Heart right ventricle (tissue), 16 donors: ENCODE measurements at regions not wholly inside any gene's neighbourhood (a gene's known extent, or its start where the extent isn't known, plus 50 kb on each side); places are given as distances from the start of the nearest gene placed in this dataset.

ENCODE experiments used
- ATAC-seq, 8 donors: fragments of 200-7000 bp; cut with Tn5 transposase; one replicate each; pipeline ENCODE4 v1.9.1; 2020; ENCODE audit warnings: mild to moderate bottlenecking in 8 of 8, moderate library complexity in 8 of 8, moderate number of reproducible peaks in 1 of 8
- DNase-seq, 2 donors: peaks; one replicate each; pipeline ENCODE4 v3.0.0-alpha.2; 2020
- H3K27ac ChIP-seq, 10 donors: fragments of 200-600 bp; sonication (generic) in 2 of 10; one replicate each; pipeline versions ENCODE4 v1.5.0 to v1.8.0; 2020 to 2022; ENCODE audit warnings: mild to moderate bottlenecking in 3 of 10
- H3K27me3 ChIP-seq, 7 donors: fragments of 200-600 bp; one replicate each; pipeline ENCODE4 v1.8.0; 2021 to 2022; ENCODE audit warnings: mild to moderate bottlenecking in 2 of 7
- H3K36me3 ChIP-seq, 9 donors: fragments of 200-600 bp; sonication (generic) in 1 of 9; one replicate each; pipeline versions ENCODE4 v1.5.0 to v1.8.0; 2020 to 2022; ENCODE audit warnings: mild to moderate bottlenecking in 2 of 9
- H3K4me1 ChIP-seq, 9 donors: fragments of 200-600 bp; sonication (generic) in 1 of 9; one replicate each; pipeline versions ENCODE4 v1.5.0 to v1.8.0; 2020 to 2022; ENCODE audit warnings: mild to moderate bottlenecking in 4 of 9
- H3K4me3 ChIP-seq, 10 donors: fragments of 200-600 bp; sonication (generic) in 2 of 10; one replicate each; pipeline versions ENCODE4 v1.5.0 to v1.8.0; 2020 to 2022; ENCODE audit warnings: mild to moderate bottlenecking in 7 of 10, moderate library complexity in 2 of 10
- H3K9me3 ChIP-seq, 11 donors: fragments of 200-600 bp in 10 of 11; sonication (generic) in 2 of 11; one replicate each; pipeline versions ENCODE4 v1.5.0 to v1.8.0; 2013 to 2022; ENCODE audit warnings: mild to moderate bottlenecking in 2 of 11, control low read depth in 1 of 11, moderate library complexity in 1 of 11
- CTCF ChIP-seq, 9 donors: fragments of 200-600 bp; sonication (generic) in 2 of 9; IDR thresholded peaks; one replicate each; pipeline versions ENCODE4 v1.5.0 to v1.8.0; 2021 to 2022; ENCODE audit warnings: antibody characterized with exemption in 9 of 9, mild to moderate bottlenecking in 5 of 9, moderate library complexity in 1 of 9
- WGBS, 2 donors: extraction: QIAGEN DNeasy Blood & Tissue Kit; methylation state at CpG; one replicate each; pipeline ENCODE4 v1.1.7; 2013; ENCODE audit warnings: inconsistent platforms in 1 of 2; 5-methylcytosine and 5-hydroxymethylcytosine counted together
- intact Hi-C, 10 donors: fragments of 100-400 bp; cut with DNase I; formaldehyde crosslinking; loops; one replicate each; pipeline versions ENCODE4 v1.11.1 to v1.14.2; 2022
- donor health status: Arrhythmogenic right ventricular cardiomyopathy.
- donor health status: ischemic (EF 13 %, LVEDD 7.1; RV severe dilation, severe dysfunction).
- donor health status: healthy with polysubstance abuse.
- donor health status: DM: no; HTN: yes; CAD: no.
- donor health status: DM: no; HTN: no; CAD: no.
- donor health status: ischemic (EF 25% LVEDD 6.9; RV normal size, moderate dysfunction).
- donor health status: ischemic (EF 25% LVEDD 5.7; RV mildly dilated, moderate dysfunction).
- donor health status: healthy.
- donor health status: DM: yes; HTN: yes; CAD: no.
- donor health status: Ischemic cardiomyopathy.
- donor health status: ischemic (EF 35%, LVEDD 5.7; RV mildly dilated, moderate dysfunction).
- donor health status: nonischemic (EF 11% LVEDD 7.7; RV severe dilation, severe dysfunction).
- donor health status: DM: yes; HTN: yes; CAD: no.
- donor health status: PGD.
- donor health status: ischemic (EF 29% LVEDD 5.4; RV normal size, mild dysfunction).
- donor health status: nonischemic (EF 23%, LVEDD 6.1; RV moderate dilation, normal function).

GRCh38 chr12:74619884-74620283 is 82.2 kb downstream of the ATXN7L3B start:
- DNase-seq, result no peak
- WGBS, 2 donors, result 86 to 95% methylated on average over 1 of the region's 1 CpG

GRCh38 chr12:74620921-74621320 is 83.3 kb downstream of the ATXN7L3B start:
- H3K4me1 ChIP-seq, result no peaks in the 10 kb centered on the region
- intact Hi-C loops, result no loop called here
- H3K36me3 ChIP-seq, result no peaks in the 10 kb centered on the region
- ATAC-seq (no peak), DNase-seq (no peak)
- WGBS, 2 donors, result 56 to 66% methylated on average over 2 of the region's 2 CpGs
- H3K27me3 ChIP-seq, result no peaks in the 10 kb centered on the region
- TF ChIP-seq CTCF (IDR thresholded peaks at IDR 0.05), result no peak
- H3K4me3 ChIP-seq, result no peak overlapping the region
- no peak overlapping the region for H3K27ac ChIP-seq
- H3K9me3 ChIP-seq, result no peaks in the 10 kb centered on the region

More at GRCh38 chr12:74619884-74620283, 82.2 kb downstream of the ATXN7L3B start:
- no peaks in the 10 kb centered on the region for H3K27me3 ChIP-seq
- H3K4me1 ChIP-seq, result no peaks in the 10 kb centered on the region
- no peaks in the 10 kb centered on the region for H3K36me3 ChIP-seq
- H3K9me3 ChIP-seq, result no peaks in the 10 kb centered on the region
- no peak for ATAC-seq
- TF ChIP-seq CTCF (IDR thresholded peaks at IDR 0.05), result no peak
- intact Hi-C loops, result no loop called here
- H3K4me3 ChIP-seq, result no peak overlapping the region
- H3K27ac ChIP-seq, result no peak overlapping the region

- DNase-seq (no peak), ATAC-seq (no peak)
- H3K27me3 ChIP-seq, result no peaks in the 10 kb centered on the region
- 69 to 75% methylated on average over 3 of the region's 3 CpGs for WGBS, 2 donors
- TF ChIP-seq CTCF (IDR thresholded peaks at IDR 0.05), result no peak
- intact Hi-C loops, result no loop called here
- no peaks in the 10 kb centered on the region for H3K4me1 ChIP-seq
- no peaks in the 10 kb centered on the region for H3K36me3 ChIP-seq
- no peak overlapping the region for H3K27ac ChIP-seq
- no peak overlapping the region for H3K4me3 ChIP-seq
- peaks cover 0 to 3% (median 0%) of the 10 kb centered on the region in 11 donors for H3K9me3 ChIP-seq
These were observed 86.6 kb downstream of the ATXN7L3B start for GRCh38 chr12:74624201-74624600.

- no peak for TF ChIP-seq CTCF (IDR thresholded peaks at IDR 0.05)
- Histone ChIP-seq H3K9me3 (peaks cover 0 to 17% (median 3%) of the 10 kb centered on the region in 11 donors), H3K36me3 (no peaks in the 10 kb centered on the region), H3K4me3 (no peak overlapping the region), H3K27ac (no peak overlapping the region), H3K27me3 (no peaks in the 10 kb centered on the region), H3K4me1 (no peaks in the 10 kb centered on the region)
- intact Hi-C loops, result no loop called here
- ATAC-seq (no peak), DNase-seq (no peak)
These were observed 88.8 kb downstream of the ATXN7L3B start for GRCh38 chr12:74626397-74626796.

- WGBS, 2 donors, result 83 to 88% methylated on average over 2 of the region's 2 CpGs
- H3K27ac ChIP-seq, result no peak overlapping the region
- DNase-seq, result no peak
- no peak overlapping the region for H3K4me3 ChIP-seq
- no peak for TF ChIP-seq CTCF (IDR thresholded peaks at IDR 0.05)
- H3K4me1 ChIP-seq, result no peaks in the 10 kb centered on the region
- no peak for ATAC-seq
- intact Hi-C loops, result no loop called here
- H3K27me3 ChIP-seq, result no peaks in the 10 kb centered on the region
- H3K36me3 ChIP-seq, result no peaks in the 10 kb centered on the region
- H3K9me3 ChIP-seq, result no peaks in the 10 kb centered on the region
These were observed 103.6 kb downstream of the ATXN7L3B start for GRCh38 chr12:74641262-74641661.
